Activated CD4-positive, alpha-beta T cell treated with anti-CD3 and anti-CD28 coated beads for 36 hours (primary cell): ENCODE measurements at regions not wholly inside any gene's neighbourhood (a gene's known extent, or its start where the extent isn't known, plus 50 kb on each side); places are given as distances from the start of the nearest gene placed in this dataset.

ENCODE experiments used
- ATAC-seq: fragments of 200-7000 bp; cut with Tn5 transposase; one replicate; pipeline ENCODE4 v1.10.0; 2021; ENCODE audit warnings: mild to moderate bottlenecking, moderate library complexity
- CTCF ChIA-PET: fragments of 350-600 bp; sonication (Branson Sonifier 250); formaldehyde crosslinking; loops from one replicate; lab custom pipeline; 2021; ENCODE audit warnings: antibody characterized with exemption; lab: Charles Lee
- POLR2A ChIA-PET: fragments of 350-600 bp; sonication (Branson Sonifier 250); formaldehyde crosslinking; loops from one replicate; lab custom pipeline; 2021; ENCODE audit warnings: antibody characterized with exemption, inconsistent platforms; lab: Charles Lee
- DNase-seq: peaks from one replicate; pipeline ENCODE4 v3.0.0-alpha.2; 2020
- H3K27ac Mint-ChIP-seq: one replicate; pipeline ENCODE4 v1.8.0; 2021; ENCODE audit warnings: mixed read lengths
- H3K27me3 Mint-ChIP-seq: one replicate; pipeline ENCODE4 v1.8.0; 2021; ENCODE audit warnings: mixed read lengths
- H3K36me3 Mint-ChIP-seq: one replicate; pipeline ENCODE4 v1.8.0; 2021; ENCODE audit warnings: low read depth, mixed read lengths
- H3K4me1 Mint-ChIP-seq: one replicate; pipeline ENCODE4 v1.8.0; 2021; ENCODE audit warnings: mixed read lengths
- H3K4me3 Mint-ChIP-seq: one replicate; pipeline ENCODE4 v1.8.0; 2021; ENCODE audit warnings: mild to moderate bottlenecking, moderate library complexity, mixed read lengths
- H3K9me3 Mint-ChIP-seq: one replicate; pipeline ENCODE4 v1.8.0; 2021; ENCODE audit warnings: low read depth, mixed read lengths
- intact Hi-C, 2 experiments: fragments of 100-400 bp; cut with DNase I in 1 of 2; cut with micrococcal nuclease in 1 of 2; formaldehyde crosslinking; loops; one replicate each; pipeline versions ENCODE4 v1.14.2 to v1.15.1; 2022 to 2024; cut with DNase I, micrococcal nuclease

DNA sequence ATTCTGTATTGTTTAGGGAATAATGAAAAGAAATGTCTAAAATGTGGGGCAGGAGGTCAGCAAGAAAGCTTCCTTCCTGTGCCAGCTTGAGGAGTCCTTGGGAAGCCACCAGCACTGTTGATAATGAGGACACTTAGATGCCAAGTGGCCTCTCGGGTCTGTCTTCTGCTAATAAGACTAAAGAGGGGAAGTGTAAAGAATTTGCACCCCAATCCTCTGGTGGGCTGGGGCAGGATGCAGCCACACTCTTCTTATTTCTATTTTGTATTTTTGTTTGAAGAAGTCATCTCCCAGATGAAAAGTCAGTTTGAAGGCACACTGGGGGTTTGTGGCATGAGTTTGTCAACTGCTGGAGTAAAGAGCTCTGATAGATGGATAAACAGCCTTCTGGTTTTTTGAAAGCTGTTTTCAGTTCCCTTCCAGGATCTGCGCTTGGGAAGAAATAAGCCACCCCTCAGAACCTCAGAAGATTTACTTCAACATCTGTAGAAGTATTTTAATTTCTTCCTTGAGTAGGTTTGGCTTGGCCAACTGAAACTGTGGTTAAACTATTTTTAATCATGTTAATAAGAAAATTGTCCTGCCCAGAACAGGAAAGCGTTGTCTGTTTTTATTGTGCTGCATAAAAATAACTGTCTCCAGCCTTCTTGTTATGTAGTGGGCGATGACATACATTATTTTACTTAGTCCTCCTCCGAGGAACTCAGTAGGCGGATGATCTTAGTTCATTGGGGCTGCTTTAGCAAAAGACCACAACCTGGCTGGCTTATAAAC is 128.8 kb upstream of the GPR26 start:
- H3K9me3 Mint-ChIP-seq: no peaks in the 10 kb centered on the region
- H3K36me3 Mint-ChIP-seq: no peaks in the 10 kb centered on the region
- H3K4me1 Mint-ChIP-seq: no peaks in the 10 kb centered on the region
- peaks cover 52% of the 10 kb centered on the region for H3K27me3 Mint-ChIP-seq
- H3K27ac Mint-ChIP-seq: no peak overlapping the region
- DNase-seq (no peak), ATAC-seq (no peak)
- no peak overlapping the region for H3K4me3 Mint-ChIP-seq
- CTCF ChIA-PET: no interaction called here
- POLR2A ChIA-PET: no interaction called here
- intact Hi-C loops: no loop called here

DNA sequence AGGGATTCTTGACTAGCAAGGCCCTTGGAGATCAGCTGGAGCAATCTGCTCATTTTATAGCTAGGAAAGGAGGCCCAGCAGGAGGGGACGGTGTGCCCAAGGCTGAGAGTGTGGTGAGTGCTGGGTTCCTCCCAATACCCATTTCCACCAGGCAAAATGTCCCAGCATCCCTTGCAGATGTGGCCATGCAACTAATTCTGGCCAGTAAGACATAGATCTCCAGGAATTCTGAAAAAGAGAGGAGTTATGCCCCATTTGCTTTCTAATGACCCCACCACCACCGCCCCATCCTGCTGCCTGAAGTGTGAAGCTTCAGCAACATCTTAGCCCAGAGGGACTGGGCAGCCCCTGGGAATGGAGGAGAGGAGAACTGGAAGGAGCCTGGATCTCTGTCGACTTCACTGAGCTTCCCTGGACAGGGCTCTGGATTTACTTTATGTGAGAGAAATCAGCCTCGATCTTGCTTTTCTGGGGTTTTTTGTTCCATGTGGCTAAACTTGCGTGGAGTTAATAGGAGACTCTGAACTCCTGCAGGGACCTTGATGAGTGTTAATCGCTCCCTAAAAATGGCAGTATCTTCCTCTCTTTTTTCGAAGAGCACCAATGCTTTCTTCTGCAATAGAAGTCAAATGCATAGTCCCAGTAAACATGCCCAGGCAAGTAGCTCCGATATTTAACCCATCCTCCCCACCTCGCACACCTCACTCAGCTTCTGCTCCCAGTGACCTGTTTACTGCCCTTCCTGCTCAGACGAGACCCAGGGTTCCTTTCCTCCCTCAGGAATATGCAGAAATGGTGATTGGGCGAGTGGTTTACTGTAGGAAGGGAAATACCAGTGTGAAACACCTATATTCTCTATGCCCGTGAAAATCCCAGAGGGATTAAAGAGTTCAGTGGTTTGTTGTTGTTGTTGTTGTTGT is 127.5 kb upstream of the GPR26 start:
- ATAC-seq (no peak), DNase-seq (no peak)
- ChIA-PET CTCF (interaction anchor here (0.5 kb wide), 1 partner anchor 100 kb away, joined by 4 read pairs; no protein-coding TSS in a partner anchor), POLR2A (no interaction called here)
- Mint-ChIP-seq H3K27ac (no peak overlapping the region), H3K36me3 (no peaks in the 10 kb centered on the region), H3K4me3 (no peak overlapping the region), H3K4me1 (no peaks in the 10 kb centered on the region), H3K27me3 (peaks cover 43% of the 10 kb centered on the region), H3K9me3 (peaks cover 3% of the 10 kb centered on the region)
- intact Hi-C loops: no loop called here

DNA sequence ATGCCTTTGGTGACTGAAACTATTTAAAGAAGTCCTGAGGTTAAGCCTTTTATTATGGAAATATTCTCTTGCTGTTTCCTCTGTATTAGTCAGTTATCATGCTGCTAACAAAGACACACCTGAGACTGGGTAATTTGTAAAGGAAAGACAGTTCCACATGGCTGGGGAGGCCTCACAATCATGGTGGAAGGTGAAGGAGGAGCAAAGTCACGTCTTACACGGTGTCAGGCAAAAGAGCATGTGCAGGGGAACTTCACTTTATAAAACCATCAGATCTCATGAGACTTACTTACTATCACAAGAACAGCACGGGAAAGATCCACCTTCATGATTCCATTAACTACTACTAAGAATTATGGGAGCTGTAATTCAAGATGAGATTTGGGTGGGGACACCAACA is 121.2 kb upstream of the GPR26 start:
- Mint-ChIP-seq H3K9me3 (peaks cover 6% of the 10 kb centered on the region), H3K4me3 (no peak overlapping the region), H3K27me3 (peaks cover 22% of the 10 kb centered on the region), H3K4me1 (no peaks in the 10 kb centered on the region), H3K36me3 (no peaks in the 10 kb centered on the region), H3K27ac (no peak overlapping the region)
- DNase-seq (no peak), ATAC-seq (no peak)
- CTCF ChIA-PET: interaction anchor here (1.3 kb wide), 1 partner anchor 15 kb away, joined by 3 read pairs; no protein-coding TSS in a partner anchor
- POLR2A ChIA-PET: no interaction called here
- intact Hi-C loops: no loop called here

DNA sequence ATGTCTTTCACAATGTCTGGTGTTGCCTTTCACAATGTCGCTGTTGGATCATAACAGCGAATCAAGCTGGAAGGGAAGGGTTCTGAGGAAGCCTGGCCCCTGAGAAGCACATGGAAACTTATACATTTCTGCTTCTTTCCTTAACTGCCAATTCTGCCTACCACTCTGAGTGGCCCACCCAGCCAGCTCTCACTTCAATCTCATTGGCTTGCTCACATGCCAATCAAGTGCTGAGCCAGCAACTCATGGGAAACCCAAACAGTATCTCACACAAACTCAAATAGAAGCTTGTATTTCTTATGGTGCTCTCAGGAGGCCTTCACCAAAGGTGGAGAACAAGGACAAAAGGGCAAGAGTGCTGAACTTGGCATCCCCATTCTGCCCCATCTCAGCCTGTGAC is 117.4 kb upstream of the GPR26 start:
- DNase-seq (no peak), ATAC-seq (no peak)
- POLR2A ChIA-PET: no interaction called here
- H3K27me3 Mint-ChIP-seq: peaks cover 19% of the 10 kb centered on the region
- no peaks in the 10 kb centered on the region for H3K4me1 Mint-ChIP-seq
- CTCF ChIA-PET: no interaction called here
- H3K27ac Mint-ChIP-seq: no peak overlapping the region
- peaks cover 3% of the 10 kb centered on the region for H3K9me3 Mint-ChIP-seq
- H3K4me3 Mint-ChIP-seq: no peak overlapping the region
- no peaks in the 10 kb centered on the region for H3K36me3 Mint-ChIP-seq
- intact Hi-C loops: no loop called here

DNA sequence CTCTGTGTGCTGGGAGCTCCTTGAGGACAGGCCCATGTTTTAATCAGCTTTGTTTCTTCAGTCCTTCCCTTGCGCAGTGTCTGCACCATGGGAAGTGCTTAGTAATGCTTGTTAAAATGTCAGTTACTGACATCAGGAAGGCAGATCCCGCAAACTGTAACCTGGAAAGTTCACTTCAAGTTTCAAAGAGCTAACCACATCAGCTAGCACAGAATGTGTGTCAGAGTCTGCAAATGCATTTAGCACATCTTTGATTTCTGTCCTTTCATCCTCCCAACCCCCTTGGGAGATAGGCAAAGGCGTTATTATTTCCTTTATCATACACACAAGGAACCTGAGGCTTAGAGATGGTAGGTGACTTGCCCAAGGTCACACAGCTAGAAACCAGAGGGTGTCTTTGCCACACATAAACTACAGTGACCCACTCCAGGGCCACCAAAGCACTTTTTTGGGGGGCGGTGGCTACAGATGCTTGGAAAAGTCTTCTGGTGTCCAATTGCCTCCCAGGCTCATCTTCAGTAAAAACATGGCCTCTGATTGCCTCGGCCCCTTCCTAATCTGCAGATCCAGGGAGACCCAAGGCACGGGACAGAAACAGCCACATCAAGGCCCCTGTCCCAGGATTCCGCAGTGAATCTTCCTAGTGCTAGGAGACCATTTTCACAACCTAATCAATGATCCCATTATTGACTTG is 116.2 kb upstream of the GPR26 start:
- Mint-ChIP-seq H3K27me3 (peaks cover 18% of the 10 kb centered on the region), H3K36me3 (no peaks in the 10 kb centered on the region), H3K4me3 (no peak overlapping the region), H3K27ac (no peak overlapping the region), H3K4me1 (no peaks in the 10 kb centered on the region), H3K9me3 (no peaks in the 10 kb centered on the region)
- no peak for ATAC-seq
- no peak for DNase-seq
- intact Hi-C loops: no loop called here
- POLR2A ChIA-PET: no interaction called here
- CTCF ChIA-PET: no interaction called here

DNA sequence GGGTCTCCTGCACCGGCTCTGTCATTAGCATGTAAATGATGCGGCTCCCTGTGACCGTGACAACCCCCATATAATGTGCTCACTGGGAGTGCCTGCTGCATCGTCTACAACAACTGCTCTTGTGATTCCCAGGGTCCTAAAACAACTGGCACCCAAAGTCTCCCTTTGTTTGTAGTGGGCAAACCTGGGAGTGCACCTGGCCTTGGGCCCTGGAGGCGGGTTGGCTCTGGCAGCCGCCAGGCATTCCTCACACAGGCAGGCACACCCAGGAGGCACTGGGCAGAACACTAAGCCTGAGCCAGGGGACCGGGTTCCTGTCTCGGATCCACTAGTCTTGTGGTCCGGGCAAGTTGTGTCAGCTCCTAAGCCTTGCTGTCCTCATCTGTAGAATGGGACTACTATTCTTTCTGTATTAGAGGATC is 115.5 kb upstream of the GPR26 start:
- ChIA-PET CTCF (no interaction called here), POLR2A (no interaction called here)
- H3K27me3 Mint-ChIP-seq: peaks cover 17% of the 10 kb centered on the region
- DNase-seq (no peak), ATAC-seq (no peak)
- H3K9me3 Mint-ChIP-seq: no peaks in the 10 kb centered on the region
- intact Hi-C loops: no loop called here
- H3K36me3 Mint-ChIP-seq: no peaks in the 10 kb centered on the region
- no peaks in the 10 kb centered on the region for H3K4me1 Mint-ChIP-seq
- no peak overlapping the region for H3K4me3 Mint-ChIP-seq
- no peak overlapping the region for H3K27ac Mint-ChIP-seq

DNA sequence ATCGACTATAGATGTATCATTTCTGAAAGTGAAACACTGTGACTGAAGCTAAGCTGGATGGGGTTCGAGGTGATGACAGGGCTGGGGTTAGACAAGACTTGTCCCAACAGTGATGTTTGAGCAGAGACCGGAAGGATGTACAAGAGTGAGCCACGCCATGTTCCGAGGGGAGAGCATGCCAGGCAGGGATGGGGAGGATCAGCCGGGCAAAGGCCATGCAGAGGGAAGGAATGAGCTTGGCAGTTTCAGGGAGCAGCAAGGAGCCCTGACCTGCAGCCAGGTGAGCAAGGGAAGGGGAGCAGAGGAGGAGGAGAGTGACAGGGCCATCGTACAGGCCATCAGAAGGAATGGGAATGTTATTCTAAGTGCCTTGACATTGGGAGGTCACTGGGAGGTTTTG is 114.9 kb upstream of the GPR26 start:
- DNase-seq (no peak), ATAC-seq (no peak)
- CTCF ChIA-PET: no interaction called here
- no peak overlapping the region for H3K4me3 Mint-ChIP-seq
- intact Hi-C loops: no loop called here
- peaks cover 19% of the 10 kb centered on the region for H3K27me3 Mint-ChIP-seq
- POLR2A ChIA-PET: no interaction called here
- H3K27ac Mint-ChIP-seq: no peak overlapping the region
- no peaks in the 10 kb centered on the region for H3K36me3 Mint-ChIP-seq
- no peaks in the 10 kb centered on the region for H3K9me3 Mint-ChIP-seq
- H3K4me1 Mint-ChIP-seq: no peaks in the 10 kb centered on the region

DNA sequence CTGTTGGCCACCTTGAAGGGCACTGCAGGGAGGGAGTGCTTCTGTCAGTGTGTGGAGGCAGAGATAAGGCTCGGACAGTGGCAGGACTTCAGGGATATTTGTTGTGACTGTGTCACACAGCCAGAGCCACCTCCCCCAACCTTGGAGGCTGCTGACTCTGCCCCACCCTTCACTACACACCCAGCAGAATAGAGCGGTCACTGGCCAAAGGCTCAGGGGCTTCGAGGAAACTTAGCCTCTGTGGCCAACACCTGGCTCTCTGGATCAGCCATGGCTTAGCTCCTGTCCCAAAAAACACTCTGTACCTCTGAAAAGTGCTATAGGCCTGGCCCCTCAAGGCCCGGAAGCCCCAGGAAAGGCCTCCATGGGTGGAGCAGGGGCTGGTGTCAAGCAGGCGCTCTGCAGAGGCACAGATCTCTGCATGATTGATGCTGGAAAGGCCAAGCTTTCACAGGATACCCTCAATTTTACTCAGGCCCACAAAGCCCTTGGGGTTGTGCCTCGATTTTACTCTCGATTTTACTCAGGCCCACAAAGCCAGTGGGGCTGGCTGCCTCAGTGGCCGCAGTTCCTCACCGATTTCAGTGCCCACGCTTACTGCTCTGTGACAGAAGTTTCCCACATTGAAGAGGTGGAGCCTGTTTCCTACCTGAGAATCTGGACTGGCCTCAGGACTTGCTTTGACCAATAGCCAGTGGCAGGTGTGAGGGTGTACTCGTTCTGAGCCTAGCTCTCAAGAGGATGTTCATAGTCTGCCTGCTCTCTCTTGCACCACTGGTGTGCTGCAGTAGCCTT is 113.2 kb upstream of the GPR26 start:
- no peak overlapping the region for H3K27ac Mint-ChIP-seq
- peaks cover 11% of the 10 kb centered on the region for H3K27me3 Mint-ChIP-seq
- no peaks in the 10 kb centered on the region for H3K9me3 Mint-ChIP-seq
- POLR2A ChIA-PET: no interaction called here
- no peak for ATAC-seq
- no peaks in the 10 kb centered on the region for H3K4me1 Mint-ChIP-seq
- no peak for DNase-seq
- intact Hi-C loops: no loop called here
- no peak overlapping the region for H3K4me3 Mint-ChIP-seq
- H3K36me3 Mint-ChIP-seq: no peaks in the 10 kb centered on the region
- CTCF ChIA-PET: interaction anchor here (0.6 kb wide), 1 partner anchor 941 kb away, joined by 3 read pairs; no protein-coding TSS in a partner anchor

DNA sequence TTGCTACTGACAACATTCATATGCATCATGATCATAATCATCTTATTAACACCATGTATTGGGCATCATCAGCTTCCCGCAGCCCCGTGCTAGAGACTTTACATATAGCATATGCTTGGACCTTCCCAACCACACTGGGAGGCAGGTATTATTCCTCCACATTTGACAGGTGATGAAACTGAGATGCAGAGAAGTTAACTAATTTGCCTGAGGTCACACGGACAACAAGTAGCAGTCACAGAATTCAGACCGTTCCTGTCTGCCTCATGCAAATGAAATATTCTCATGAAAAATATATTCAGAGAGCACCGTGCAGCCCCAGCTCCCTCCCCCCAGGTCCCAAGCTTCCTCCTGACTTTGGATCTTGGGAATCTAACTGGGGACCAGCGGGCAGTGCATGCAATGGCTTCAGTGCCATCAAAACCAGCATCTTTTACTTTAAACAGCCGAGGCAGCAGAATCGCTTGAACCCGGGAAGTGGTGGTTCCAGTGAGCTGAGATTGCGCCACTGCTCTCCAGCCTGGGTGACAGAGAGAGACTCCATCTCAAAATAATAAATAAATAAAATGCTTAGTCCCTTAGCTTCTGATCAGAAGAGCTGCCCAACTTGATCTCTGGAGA is 112.2 kb upstream of the GPR26 start:
- ATAC-seq: no peak
- Mint-ChIP-seq H3K36me3 (no peaks in the 10 kb centered on the region), H3K9me3 (no peaks in the 10 kb centered on the region), H3K4me3 (no peak overlapping the region), H3K27me3 (peaks cover 11% of the 10 kb centered on the region), H3K4me1 (no peaks in the 10 kb centered on the region), H3K27ac (no peak overlapping the region)
- POLR2A ChIA-PET: no interaction called here
- no peak for DNase-seq
- CTCF ChIA-PET: no interaction called here
- intact Hi-C loops: no loop called here

DNA sequence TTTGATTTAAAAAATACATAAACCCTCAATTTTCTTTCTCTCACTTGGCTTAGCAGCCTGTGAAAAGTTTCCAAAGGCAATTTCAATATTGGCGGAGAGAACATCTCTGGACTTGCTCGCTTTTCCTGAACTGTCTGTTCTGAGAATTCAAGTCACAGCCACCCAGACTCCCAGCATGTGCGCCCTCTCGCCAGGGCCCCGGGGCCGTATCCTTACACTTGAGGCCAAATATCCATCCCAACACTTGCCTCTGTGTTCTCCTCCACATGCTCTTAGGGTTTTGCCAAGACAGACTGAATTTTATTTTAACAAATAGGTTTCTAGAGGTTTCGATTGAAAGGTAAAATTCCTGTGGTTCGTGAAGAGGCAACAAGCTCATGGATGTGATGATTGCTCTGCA is 111.5 kb upstream of the GPR26 start:
- Mint-ChIP-seq H3K4me1 (no peaks in the 10 kb centered on the region), H3K27me3 (peaks cover 13% of the 10 kb centered on the region), H3K4me3 (no peak overlapping the region), H3K27ac (no peak overlapping the region), H3K9me3 (no peaks in the 10 kb centered on the region), H3K36me3 (no peaks in the 10 kb centered on the region)
- intact Hi-C loops: loop anchor here in 1 of 2 experiments (5.0 kb wide), 3 partner anchors 167 to 1257 kb away; no protein-coding TSS in a partner anchor
- ChIA-PET POLR2A (no interaction called here), CTCF (no interaction called here)
- ATAC-seq: no peak
- no peak for DNase-seq
